Activated naive CD8-positive, alpha-beta T cell (primary cell): ENCODE measurements at regions not wholly inside any gene's neighbourhood (a gene's known extent, or its start where the extent isn't known, plus 50 kb on each side); places are given as distances from the start of the nearest gene placed in this dataset.

ENCODE experiments used
- H3K27ac Mint-ChIP-seq: one replicate; pipeline ENCODE4 v1.8.0; 2021; ENCODE audit warnings: mixed read lengths
- H3K27me3 Mint-ChIP-seq: one replicate; pipeline ENCODE4 v1.8.0; 2021; ENCODE audit warnings: mixed read lengths
- H3K36me3 Mint-ChIP-seq: one replicate; pipeline ENCODE4 v1.8.0; 2021; ENCODE audit warnings: mixed read lengths
- H3K4me1 Mint-ChIP-seq: one replicate; pipeline ENCODE4 v1.8.0; 2021; ENCODE audit warnings: low read depth, mixed read lengths
- H3K4me3 Mint-ChIP-seq: one replicate; pipeline ENCODE4 v1.8.0; 2021; ENCODE audit warnings: mild to moderate bottlenecking, mixed read lengths
- H3K9me3 Mint-ChIP-seq: one replicate; pipeline ENCODE4 v1.8.0; 2021; ENCODE audit warnings: low read depth, mixed read lengths

DNA sequence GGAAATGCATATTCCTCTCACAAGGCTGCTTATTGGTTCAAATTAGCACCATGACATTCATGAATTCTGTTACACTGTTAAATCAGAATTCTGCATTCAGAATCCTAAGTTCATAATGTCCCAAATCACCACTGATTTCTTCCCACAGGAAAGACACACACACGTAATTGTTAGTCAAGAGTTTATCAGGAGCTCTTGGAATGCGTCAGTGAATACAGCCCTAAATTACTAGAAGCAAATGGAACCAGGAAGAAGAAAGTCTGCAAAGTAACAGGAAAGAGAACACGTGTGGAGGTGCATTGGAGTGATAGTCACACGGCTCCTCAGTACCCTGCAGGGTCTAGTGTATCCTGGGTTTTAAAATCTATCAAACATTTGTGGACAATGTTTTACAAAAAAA lies 110.2 kb downstream of the ANXA2R start:
- Mint-ChIP-seq H3K4me1 (no peaks in the 10 kb centered on the region), H3K9me3 (no peaks in the 10 kb centered on the region), H3K4me3 (no peak overlapping the region), H3K36me3 (peaks cover 2% of the 10 kb centered on the region), H3K27ac (no peak overlapping the region), H3K27me3 (no peaks in the 10 kb centered on the region)

GRCh38 chr5:42927730-42928129 lies 112.4 kb downstream of the ANXA2R start:
- no peak overlapping the region for H3K4me3 Mint-ChIP-seq
- H3K4me1 Mint-ChIP-seq, result no peaks in the 10 kb centered on the region
- H3K27ac Mint-ChIP-seq, result no peak overlapping the region

GRCh38 chr5:42924686-42925085 lies 113.0 kb upstream of the SELENOP start:
- Mint-ChIP-seq H3K27ac (no peak overlapping the region), H3K9me3 (no peaks in the 10 kb centered on the region), H3K4me1 (no peaks in the 10 kb centered on the region), H3K27me3 (no peaks in the 10 kb centered on the region), H3K4me3 (no peak overlapping the region), H3K36me3 (no peaks in the 10 kb centered on the region)

More at GRCh38 chr5:42927730-42928129, 112.4 kb downstream of the ANXA2R start:
- Mint-ChIP-seq H3K27me3 (no peaks in the 10 kb centered on the region), H3K36me3 (peaks cover 2% of the 10 kb centered on the region), H3K9me3 (no peaks in the 10 kb centered on the region)

- Mint-ChIP-seq H3K4me3 (no peak overlapping the region), H3K27me3 (no peaks in the 10 kb centered on the region), H3K4me1 (no peaks in the 10 kb centered on the region), H3K9me3 (no peaks in the 10 kb centered on the region), H3K27ac (no peak overlapping the region), H3K36me3 (no peaks in the 10 kb centered on the region)
These were observed 112.5 kb upstream of the SELENOP start for GRCh38 chr5:42924226-42924625.

GRCh38 chr5:42923710-42924109 lies 112.0 kb upstream of the SELENOP start:
- Mint-ChIP-seq H3K27ac (no peak overlapping the region), H3K4me3 (no peak overlapping the region), H3K9me3 (no peaks in the 10 kb centered on the region), H3K36me3 (no peaks in the 10 kb centered on the region), H3K4me1 (no peaks in the 10 kb centered on the region), H3K27me3 (no peaks in the 10 kb centered on the region)

DNA sequence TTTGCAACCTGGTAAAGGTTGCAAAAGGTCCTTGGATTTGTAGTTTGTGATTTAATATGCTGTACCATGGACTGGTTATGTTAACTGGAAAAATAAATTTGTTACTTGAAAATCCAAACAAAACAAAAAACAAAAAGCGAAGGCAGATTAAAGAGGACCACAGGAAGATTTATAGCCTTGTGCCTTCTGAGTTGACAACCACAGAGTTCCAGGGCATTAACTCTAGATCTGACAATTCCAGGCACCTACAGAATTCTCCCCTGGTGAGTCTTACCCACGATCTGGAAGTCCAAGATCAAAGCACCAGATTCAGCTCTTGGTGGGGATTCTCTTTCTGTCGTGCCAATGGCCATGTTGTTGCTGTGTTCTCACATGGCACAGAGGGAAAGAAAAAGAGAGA lies 107.9 kb upstream of the SELENOP start:
- Mint-ChIP-seq H3K4me3 (no peak overlapping the region), H3K27me3 (no peaks in the 10 kb centered on the region), H3K36me3 (no peaks in the 10 kb centered on the region), H3K27ac (no peak overlapping the region), H3K9me3 (no peaks in the 10 kb centered on the region), H3K4me1 (no peaks in the 10 kb centered on the region)

- Mint-ChIP-seq H3K27ac (no peak overlapping the region), H3K27me3 (no peaks in the 10 kb centered on the region), H3K9me3 (no peaks in the 10 kb centered on the region), H3K4me1 (peaks cover 10% of the 10 kb centered on the region), H3K4me3 (no peak overlapping the region), H3K36me3 (no peaks in the 10 kb centered on the region)
These were observed 103.7 kb upstream of the SELENOP start for GRCh38 chr5:42915306-42915866.

- H3K36me3 Mint-ChIP-seq, result no peaks in the 10 kb centered on the region
- H3K4me1 Mint-ChIP-seq, result peaks cover 18% of the 10 kb centered on the region
- H3K9me3 Mint-ChIP-seq, result no peaks in the 10 kb centered on the region
- H3K4me3 Mint-ChIP-seq, result no peak overlapping the region
- no peak overlapping the region for H3K27ac Mint-ChIP-seq
- H3K27me3 Mint-ChIP-seq, result no peaks in the 10 kb centered on the region
These were observed 100.6 kb upstream of the SELENOP start for GRCh38 chr5:42912184-42912798.

DNA sequence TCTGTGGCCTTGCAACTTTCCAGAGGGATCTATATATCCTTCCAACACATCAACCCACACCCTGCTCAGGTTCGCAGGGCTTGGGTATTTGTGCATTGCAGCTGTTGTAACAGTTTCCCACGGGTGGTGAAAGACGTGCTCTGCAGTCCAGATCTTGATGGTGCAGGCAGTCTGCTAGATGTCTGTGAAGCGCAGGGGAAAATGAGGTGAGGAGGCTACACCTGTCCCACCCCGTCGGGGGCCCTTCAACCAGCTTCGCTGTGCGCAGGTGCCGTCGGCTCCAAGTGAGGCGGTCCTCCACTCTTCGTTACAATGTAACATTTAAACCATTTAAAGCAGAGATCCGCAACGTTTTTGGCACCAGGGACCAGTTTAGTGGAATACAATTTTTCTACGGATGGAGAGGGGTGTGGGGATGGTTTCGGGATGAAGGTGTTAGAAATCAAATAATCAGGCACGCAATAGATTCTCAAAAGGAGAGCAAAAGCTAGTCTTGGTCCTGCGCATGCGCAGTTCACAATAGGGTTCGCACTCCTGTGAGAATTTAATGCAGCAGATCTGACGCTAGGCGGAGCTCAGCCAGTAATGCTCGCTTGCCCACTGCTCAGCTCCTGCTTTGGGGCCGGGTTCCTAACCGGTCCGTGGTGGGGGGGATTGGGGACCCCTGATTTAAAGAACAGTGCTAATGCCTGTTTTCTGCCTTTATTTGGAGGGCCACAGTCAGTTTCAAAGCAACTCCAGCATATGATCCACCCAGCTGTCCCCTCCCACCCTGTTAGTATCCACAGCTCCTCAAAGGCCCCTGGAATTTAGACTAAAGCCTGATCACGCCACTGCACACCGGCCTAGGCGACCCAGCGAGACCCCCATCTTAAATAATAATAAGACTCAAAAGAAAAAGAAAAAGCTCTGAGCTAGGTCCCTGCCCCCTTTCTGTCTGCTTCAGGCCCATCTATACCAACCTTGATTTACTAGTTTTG lies 97.1 kb upstream of the SELENOP start:
- no peaks in the 10 kb centered on the region for H3K9me3 Mint-ChIP-seq
- H3K4me1 Mint-ChIP-seq, result peaks cover 17% of the 10 kb centered on the region
- H3K36me3 Mint-ChIP-seq, result no peaks in the 10 kb centered on the region
- peak overlapping the region; percentile 36 for H3K27ac Mint-ChIP-seq
- peaks cover 3% of the 10 kb centered on the region for H3K27me3 Mint-ChIP-seq
- H3K4me3 Mint-ChIP-seq, result peak overlapping the region; percentile 91

DNA sequence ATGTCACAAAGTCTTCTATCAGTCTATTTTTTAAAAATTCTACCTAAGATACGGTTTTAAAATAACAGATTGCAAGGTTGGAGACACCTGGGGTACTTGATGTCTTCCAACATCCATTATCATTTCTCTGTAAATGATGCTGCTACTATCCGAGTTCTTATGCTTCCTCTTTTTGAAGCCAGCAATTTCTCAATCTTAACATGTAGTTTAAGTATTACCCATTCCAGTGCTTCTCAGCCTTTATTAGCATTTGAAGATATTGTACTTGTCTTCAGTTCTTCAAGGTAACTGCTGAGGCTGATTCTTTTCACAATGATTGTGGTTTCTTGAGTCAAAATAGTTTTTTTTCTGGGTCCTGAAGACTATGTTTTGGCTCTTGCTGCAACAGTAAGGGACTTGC lies 96.4 kb upstream of the SELENOP start:
- Mint-ChIP-seq H3K9me3 (no peaks in the 10 kb centered on the region), H3K27ac (peak overlapping the region; percentile 36), H3K4me3 (peak overlapping the region; percentile 91), H3K27me3 (peaks cover 3% of the 10 kb centered on the region), H3K36me3 (no peaks in the 10 kb centered on the region), H3K4me1 (peaks cover 13% of the 10 kb centered on the region)

GRCh38 chr5:42905827-42906226 lies 94.1 kb upstream of the SELENOP start:
- Mint-ChIP-seq H3K4me1 (peaks cover 8% of the 10 kb centered on the region), H3K36me3 (peaks cover 2% of the 10 kb centered on the region), H3K4me3 (no peak overlapping the region), H3K27me3 (peaks cover 3% of the 10 kb centered on the region), H3K27ac (no peak overlapping the region), H3K9me3 (no peaks in the 10 kb centered on the region)

DNA sequence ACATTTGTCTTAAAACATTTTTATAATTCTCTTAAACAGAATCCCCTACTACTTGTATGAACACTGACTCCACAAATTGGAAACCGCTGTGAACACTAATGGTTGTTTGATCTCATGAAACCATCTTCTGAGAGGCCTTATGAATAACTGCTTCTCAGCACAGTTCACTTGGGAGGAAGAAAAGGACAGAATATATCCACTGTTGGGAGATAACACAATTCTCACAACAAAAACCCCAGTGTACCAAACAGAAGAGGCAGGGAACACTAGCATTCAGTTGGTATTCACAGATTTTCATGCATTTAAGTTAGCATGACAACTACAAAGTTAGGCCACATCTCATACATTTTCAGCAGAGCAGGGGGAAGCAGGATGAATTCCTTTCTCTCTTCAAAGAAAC lies 89.0 kb upstream of the SELENOP start:
- peaks cover 2% of the 10 kb centered on the region for H3K36me3 Mint-ChIP-seq
- H3K4me1 Mint-ChIP-seq, result no peaks in the 10 kb centered on the region
- H3K4me3 Mint-ChIP-seq, result no peak overlapping the region
- H3K27me3 Mint-ChIP-seq, result no peaks in the 10 kb centered on the region
- H3K27ac Mint-ChIP-seq, result no peak overlapping the region
- no peaks in the 10 kb centered on the region for H3K9me3 Mint-ChIP-seq

DNA sequence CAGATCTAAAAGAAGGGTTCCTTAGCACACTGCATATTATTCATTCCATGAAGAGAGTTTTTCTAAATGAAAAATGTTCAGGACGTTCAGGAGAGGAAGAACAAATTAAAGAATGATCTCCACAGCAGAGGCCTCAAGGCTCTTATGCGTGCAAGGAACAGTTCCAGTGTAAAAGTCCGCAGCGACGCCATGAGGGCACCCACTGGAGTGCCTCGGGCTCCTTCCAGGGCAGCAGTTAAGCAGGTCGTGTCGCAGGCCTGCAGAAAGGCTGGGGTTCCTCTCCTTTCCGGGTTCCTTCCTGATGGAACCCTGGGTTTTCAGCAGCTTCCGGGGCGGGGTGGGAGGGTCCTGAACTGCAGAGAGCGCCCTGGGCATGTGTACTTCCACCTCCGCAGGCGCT lies 87.1 kb upstream of the SELENOP start:
- no peaks in the 10 kb centered on the region for H3K4me1 Mint-ChIP-seq
- no peak overlapping the region for H3K4me3 Mint-ChIP-seq
- H3K36me3 Mint-ChIP-seq, result peaks cover 2% of the 10 kb centered on the region
- no peak overlapping the region for H3K27ac Mint-ChIP-seq
- H3K27me3 Mint-ChIP-seq, result peaks cover 2% of the 10 kb centered on the region
- H3K9me3 Mint-ChIP-seq, result no peaks in the 10 kb centered on the region

DNA sequence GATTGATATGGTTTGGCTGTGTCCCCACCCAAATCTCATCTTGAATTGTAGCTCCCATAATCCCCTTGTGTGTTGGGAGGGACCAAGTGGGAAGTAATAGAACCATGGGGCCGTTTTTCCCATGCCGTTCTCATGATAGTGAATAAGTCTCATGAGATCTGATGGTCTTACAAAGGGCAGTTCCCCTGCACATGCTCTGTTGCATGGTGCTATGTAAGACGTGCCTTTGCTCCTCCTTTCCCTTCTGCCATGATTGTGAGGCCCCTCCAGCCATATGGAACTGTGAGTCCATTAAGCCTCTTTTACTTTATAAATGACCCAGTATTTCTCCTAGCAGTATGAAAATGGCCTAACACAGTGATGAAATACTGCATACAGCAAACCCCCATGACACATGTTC lies 84.8 kb upstream of the SELENOP start:
- peaks cover 2% of the 10 kb centered on the region for H3K27me3 Mint-ChIP-seq
- H3K4me1 Mint-ChIP-seq, result no peaks in the 10 kb centered on the region
- no peaks in the 10 kb centered on the region for H3K9me3 Mint-ChIP-seq
- H3K36me3 Mint-ChIP-seq, result no peaks in the 10 kb centered on the region
- H3K4me3 Mint-ChIP-seq, result no peak overlapping the region
- H3K27ac Mint-ChIP-seq, result no peak overlapping the region

GRCh38 chr5:42894057-42894456 lies 82.4 kb upstream of the SELENOP start:
- no peaks in the 10 kb centered on the region for H3K9me3 Mint-ChIP-seq
- H3K27ac Mint-ChIP-seq, result no peak overlapping the region
- peaks cover 6% of the 10 kb centered on the region for H3K27me3 Mint-ChIP-seq
- H3K4me1 Mint-ChIP-seq, result no peaks in the 10 kb centered on the region
- no peaks in the 10 kb centered on the region for H3K36me3 Mint-ChIP-seq
- H3K4me3 Mint-ChIP-seq, result no peak overlapping the region
